Esophagus squamous epithelium (tissue), 5 donors: ENCODE measurements at regions not wholly inside any gene's neighbourhood (a gene's known extent, or its start where the extent isn't known, plus 50 kb on each side); places are given as distances from the start of the nearest gene placed in this dataset.

Experiments
- DNase-seq: peaks from one replicate; lab custom pipeline; 2025; lab: John Stamatoyannopoulos, UW
- H3K27ac ChIP-seq, 4 donors: fragments of 200-600 bp; sonication (generic); one replicate each; pipeline ENCODE4 v1.5.1; 2016 to 2019; ENCODE audit warnings: mild to moderate bottlenecking in 1 of 4
- H3K27me3 ChIP-seq, 4 donors: fragments of 200-600 bp; sonication (generic); 1 replicate in 3 of 4; 2 replicates in 1 of 4; pipeline versions ENCODE4 v1.5.1 to v1.6.0; 2017 to 2021; ENCODE audit warnings: antibody characterized with exemption in 1 of 4
- H3K36me3 ChIP-seq, 3 donors: fragments of 200-600 bp; sonication (generic); one replicate each; pipeline ENCODE4 v1.5.1; 2016 to 2019
- H3K4me1 ChIP-seq, 3 donors: fragments of 200-600 bp; sonication (generic); one replicate each; pipeline ENCODE4 v1.5.1; 2017 to 2019
- H3K4me3 ChIP-seq, 4 donors: fragments of 200-600 bp; sonication (generic); 1 replicate in 3 of 4; 2 replicates in 1 of 4; pipeline ENCODE4 v1.5.1; 2016 to 2019; ENCODE audit warnings: mild to moderate bottlenecking in 2 of 4, moderate library complexity in 1 of 4
- H3K9me3 ChIP-seq, 3 donors: fragments of 200-600 bp; sonication (generic); one replicate each; pipeline ENCODE4 v1.5.1; 2016 to 2019
- CTCF ChIP-seq, 6 experiments: fragments of 450-650 bp in 4 of 6; fragments of 200-600 bp in 2 of 6; sonication (generic) in 2 of 6; IDR thresholded peaks; one replicate each; pipeline ENCODE4 v1.5.1; 2016 to 2019; ENCODE audit warnings: antibody characterized with exemption in 6 of 6, mild to moderate bottlenecking in 4 of 6, moderate library complexity in 4 of 6
- POLR2A ChIP-seq, 4 donors: fragments of 450-650 bp; IDR thresholded peaks; one replicate each; pipeline ENCODE4 v1.6.1; 2017; ENCODE audit warnings: antibody characterized with exemption in 4 of 4, mild to moderate bottlenecking in 4 of 4, moderate library complexity in 3 of 4
- WGBS, 2 donors: methylation state at CpG; one replicate each; pipeline ENCODE4 v1.1.5; 2018; 5-methylcytosine and 5-hydroxymethylcytosine counted together
- intact Hi-C: fragments of 100-400 bp; cut with DNase I; formaldehyde crosslinking; loops from one replicate; pipeline ENCODE4 v1.15.0; 2022
- donor health status: DM: yes; HTN: yes; CAD: no.

- H3K27ac ChIP-seq = no peak overlapping the region
- no peak for DNase-seq
- no peaks in the 10 kb centered on the region for H3K27me3 ChIP-seq
- H3K36me3 ChIP-seq = no peaks in the 10 kb centered on the region
- H3K4me3 ChIP-seq = no peak overlapping the region
- intact Hi-C loops = no loop called here
- TF ChIP-seq POLR2A (IDR thresholded peaks at IDR 0.05) = no peak
- no peak for TF ChIP-seq CTCF (IDR thresholded peaks at IDR 0.05)
- H3K4me1 ChIP-seq = no peaks in the 10 kb centered on the region
- H3K9me3 ChIP-seq = no peaks in the 10 kb centered on the region
- 59 to 65% methylated on average over 2 of the region's 2 CpGs for WGBS, 2 donors
Measured at GRCh38 chr1:102047724-102048123, 51.0 kb upstream of the OLFM3 start.
